Activated T-helper 2 cell treated with anti-CD3 and anti-CD28 coated beads, Interferon-gamma antibody, Interleukin-2, Interleukin-4, amounts not matched to agents 10 μg/mL and 5 μg/mL and 100 μg/mL, durations not matched to agents 14 hours and 24 hours and 36 hours (primary cell): ENCODE measurements at regions not wholly inside any gene's neighbourhood (a gene's known extent, or its start where the extent isn't known, plus 50 kb on each side); places are given as distances from the start of the nearest gene placed in this dataset.
"Not testable (repeated sequence)": the region's sequence is repeated elsewhere in the genome, so short reads cannot be mapped to it uniquely, and the experiment has no call there.

Experiments used
- DNase-seq: peaks from one replicate; pipeline ENCODE4 v3.0.0; 2021; ENCODE audit warnings: low spot score
- H3K27ac Mint-ChIP-seq: one replicate; pipeline ENCODE4 v1.8.0; 2021; ENCODE audit warnings: mixed read lengths
- H3K27me3 Mint-ChIP-seq: one replicate; pipeline ENCODE4 v1.8.0; 2021; ENCODE audit warnings: low read depth, mixed read lengths
- H3K36me3 Mint-ChIP-seq: one replicate; pipeline ENCODE4 v1.8.0; 2021; ENCODE audit warnings: low read depth, mixed read lengths
- H3K4me1 Mint-ChIP-seq: one replicate; pipeline ENCODE4 v1.8.0; 2021; ENCODE audit warnings: low read depth, mixed read lengths
- H3K4me3 Mint-ChIP-seq: one replicate; pipeline ENCODE4 v1.8.0; 2021; ENCODE audit warnings: low read depth, mild to moderate bottlenecking, moderate library complexity, mixed read lengths
- H3K9me3 Mint-ChIP-seq: one replicate; pipeline ENCODE4 v1.8.0; 2021; ENCODE audit warnings: mixed read lengths
- intact Hi-C: fragments of 100-400 bp; cut with micrococcal nuclease; formaldehyde crosslinking; loops from one replicate; pipeline ENCODE4 v1.15.1; 2023

- Mint-ChIP-seq H3K4me1 (no peaks in the 10 kb centered on the region), H3K4me3 (no peak overlapping the region), H3K9me3 (peaks cover 49% of the 10 kb centered on the region), H3K27ac (no peak overlapping the region), H3K27me3 (no peaks in the 10 kb centered on the region), H3K36me3 (no peaks in the 10 kb centered on the region)
- intact Hi-C loops: no loop called here
- DNase-seq: no peak
Measured at GRCh38 chr22:34390400-34390799, 470.1 kb upstream of the LARGE1 start.

DNA sequence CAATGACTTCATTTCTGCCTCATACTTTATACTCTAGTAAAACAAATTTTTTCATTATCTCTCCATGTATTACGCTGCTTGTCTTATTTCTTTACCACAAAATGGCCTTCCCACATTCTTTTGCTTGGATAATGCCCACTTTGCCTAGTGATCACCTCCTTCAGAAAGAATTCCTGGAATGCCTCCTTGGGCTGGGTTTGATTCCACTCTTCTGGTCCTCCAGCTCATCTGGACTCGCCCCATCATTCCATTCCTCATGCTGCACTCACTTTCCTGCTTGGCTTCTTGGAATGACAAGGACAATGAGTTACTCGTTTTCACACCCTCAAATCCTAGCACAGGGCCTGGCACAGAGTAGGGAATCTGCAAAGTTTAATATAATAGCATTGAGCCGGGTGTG, 475.1 kb upstream of the LARGE1 start:
- DNase-seq: no peak
- H3K27ac Mint-ChIP-seq: no peak overlapping the region
- no peaks in the 10 kb centered on the region for H3K4me1 Mint-ChIP-seq
- H3K27me3 Mint-ChIP-seq: no peaks in the 10 kb centered on the region
- intact Hi-C loops: no loop called here
- H3K36me3 Mint-ChIP-seq: no peaks in the 10 kb centered on the region
- peaks cover 44% of the 10 kb centered on the region for H3K9me3 Mint-ChIP-seq
- H3K4me3 Mint-ChIP-seq: no peak overlapping the region

- DNase-seq: no peak
- no peak overlapping the region for H3K27ac Mint-ChIP-seq
- no peak overlapping the region for H3K4me3 Mint-ChIP-seq
- H3K27me3 Mint-ChIP-seq: no peaks in the 10 kb centered on the region
- intact Hi-C loops: no loop called here
- no peaks in the 10 kb centered on the region for H3K4me1 Mint-ChIP-seq
- peaks cover 43% of the 10 kb centered on the region for H3K9me3 Mint-ChIP-seq
- H3K36me3 Mint-ChIP-seq: no peaks in the 10 kb centered on the region
Measured at GRCh38 chr22:34403667-34404066, 483.4 kb upstream of the LARGE1 start.

- Mint-ChIP-seq H3K27me3 (no peaks in the 10 kb centered on the region), H3K4me3 (no peak overlapping the region), H3K36me3 (no peaks in the 10 kb centered on the region), H3K4me1 (no peaks in the 10 kb centered on the region), H3K27ac (no peak overlapping the region), H3K9me3 (peaks cover 8% of the 10 kb centered on the region)
- intact Hi-C loops: no loop called here
- DNase-seq: no peak
Measured at GRCh38 chr22:34410111-34410510, 489.8 kb upstream of the LARGE1 start.

- Mint-ChIP-seq H3K4me3 (no peak overlapping the region), H3K4me1 (no peaks in the 10 kb centered on the region), H3K9me3 (peaks cover 10% of the 10 kb centered on the region), H3K36me3 (no peaks in the 10 kb centered on the region), H3K27ac (no peak overlapping the region), H3K27me3 (no peaks in the 10 kb centered on the region)
- DNase-seq: no peak
- intact Hi-C loops: no loop called here
Measured at GRCh38 chr22:34414467-34415440, 494.5 kb upstream of the LARGE1 start.

GRCh38 chr22:34416022-34416860, 496.0 kb upstream of the LARGE1 start:
- no peaks in the 10 kb centered on the region for H3K27me3 Mint-ChIP-seq
- H3K27ac Mint-ChIP-seq: no peak overlapping the region
- no peak overlapping the region for H3K4me3 Mint-ChIP-seq
- intact Hi-C loops: no loop called here
- peaks cover 10% of the 10 kb centered on the region for H3K9me3 Mint-ChIP-seq
- no peaks in the 10 kb centered on the region for H3K36me3 Mint-ChIP-seq
- H3K4me1 Mint-ChIP-seq: no peaks in the 10 kb centered on the region
- no peak for DNase-seq

- H3K4me1 Mint-ChIP-seq, DNase-seq: not testable (repeated sequence)
Measured at GRCh38 chr22:34422948-34423347, 502.7 kb upstream of the LARGE1 start.

GRCh38 chr22:34427436-34427835, 507.2 kb upstream of the LARGE1 start:
- Mint-ChIP-seq H3K4me3 (no peak overlapping the region), H3K27me3 (no peaks in the 10 kb centered on the region), H3K27ac (no peak overlapping the region), H3K9me3 (peaks cover 43% of the 10 kb centered on the region), H3K4me1 (no peaks in the 10 kb centered on the region), H3K36me3 (no peaks in the 10 kb centered on the region)
- intact Hi-C loops: no loop called here
- DNase-seq: no peak

More at GRCh38 chr22:34422948-34423347, 502.7 kb upstream of the LARGE1 start:
- peaks cover 30% of the 10 kb centered on the region for H3K9me3 Mint-ChIP-seq
- H3K4me3 Mint-ChIP-seq, H3K27me3 Mint-ChIP-seq, H3K36me3 Mint-ChIP-seq, H3K27ac Mint-ChIP-seq, intact Hi-C loops: not testable (repeated sequence)

GRCh38 chr22:34427841-34428240, 507.6 kb upstream of the LARGE1 start:
- H3K27me3 Mint-ChIP-seq: no peaks in the 10 kb centered on the region
- intact Hi-C loops: no loop called here
- H3K36me3 Mint-ChIP-seq: no peaks in the 10 kb centered on the region
- H3K9me3 Mint-ChIP-seq: peaks cover 44% of the 10 kb centered on the region
- no peaks in the 10 kb centered on the region for H3K4me1 Mint-ChIP-seq
- no peak for DNase-seq
- H3K4me3 Mint-ChIP-seq: no peak overlapping the region
- no peak overlapping the region for H3K27ac Mint-ChIP-seq

DNA sequence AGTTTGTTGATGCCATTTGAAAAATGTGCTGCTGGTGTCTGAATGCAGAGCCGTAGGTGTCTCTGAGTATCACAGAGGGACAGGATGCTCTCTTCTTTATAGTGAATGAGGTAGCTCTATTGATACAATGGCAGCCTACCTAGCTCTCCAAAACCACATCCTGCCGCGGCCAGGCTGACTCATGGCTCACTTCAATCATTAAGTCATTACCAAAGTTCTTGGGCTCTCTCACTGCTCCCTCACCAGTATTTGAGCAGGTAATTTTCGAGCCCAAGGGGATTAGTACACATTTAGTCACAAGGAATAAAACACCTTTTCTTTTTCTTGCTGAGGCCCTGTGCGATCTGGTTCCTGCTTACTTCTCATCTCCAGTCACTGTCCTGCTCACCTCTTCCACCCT, 509.0 kb upstream of the LARGE1 start:
- Mint-ChIP-seq H3K9me3 (peaks cover 47% of the 10 kb centered on the region), H3K4me1 (no peaks in the 10 kb centered on the region), H3K27me3 (no peaks in the 10 kb centered on the region), H3K36me3 (no peaks in the 10 kb centered on the region), H3K4me3 (no peak overlapping the region), H3K27ac (no peak overlapping the region)
- no peak for DNase-seq
- intact Hi-C loops: no loop called here

GRCh38 chr22:34430386-34430785, 510.1 kb upstream of the LARGE1 start:
- H3K4me3 Mint-ChIP-seq: no peak overlapping the region
- no peaks in the 10 kb centered on the region for H3K36me3 Mint-ChIP-seq
- H3K27ac Mint-ChIP-seq: no peak overlapping the region
- no peaks in the 10 kb centered on the region for H3K4me1 Mint-ChIP-seq
- no peak for DNase-seq
- H3K9me3 Mint-ChIP-seq: peaks cover 49% of the 10 kb centered on the region
- H3K27me3 Mint-ChIP-seq: no peaks in the 10 kb centered on the region
- intact Hi-C loops: no loop called here

- no peak for DNase-seq
- Mint-ChIP-seq H3K9me3 (peaks cover 41% of the 10 kb centered on the region), H3K36me3 (no peaks in the 10 kb centered on the region), H3K4me3 (no peak overlapping the region), H3K4me1 (no peaks in the 10 kb centered on the region), H3K27me3 (no peaks in the 10 kb centered on the region), H3K27ac (no peak overlapping the region)
- intact Hi-C loops: no loop called here
Measured at GRCh38 chr22:34434371-34434770, 514.1 kb upstream of the LARGE1 start.

- Mint-ChIP-seq H3K4me3 (no peak overlapping the region), H3K36me3 (no peaks in the 10 kb centered on the region), H3K9me3 (peaks cover 37% of the 10 kb centered on the region), H3K27ac (no peak overlapping the region), H3K4me1 (no peaks in the 10 kb centered on the region), H3K27me3 (no peaks in the 10 kb centered on the region)
- intact Hi-C loops: no loop called here
- no peak for DNase-seq
Measured at GRCh38 chr22:34437140-34437539, 516.9 kb upstream of the LARGE1 start.
